ENCODE measurements at regions not wholly inside any gene's neighbourhood (a gene's known extent, or its start where the extent isn't known, plus 50 kb on each side); places are given as distances from the start of the nearest gene placed in this dataset.
A peak's percentile ranks its signal among the peaks of the same experiment; 100 is the strongest.
"Not testable (repeated sequence)": the region's sequence is repeated elsewhere in the genome, so short reads cannot be mapped to it uniquely, and the experiment has no call there.

DNA sequence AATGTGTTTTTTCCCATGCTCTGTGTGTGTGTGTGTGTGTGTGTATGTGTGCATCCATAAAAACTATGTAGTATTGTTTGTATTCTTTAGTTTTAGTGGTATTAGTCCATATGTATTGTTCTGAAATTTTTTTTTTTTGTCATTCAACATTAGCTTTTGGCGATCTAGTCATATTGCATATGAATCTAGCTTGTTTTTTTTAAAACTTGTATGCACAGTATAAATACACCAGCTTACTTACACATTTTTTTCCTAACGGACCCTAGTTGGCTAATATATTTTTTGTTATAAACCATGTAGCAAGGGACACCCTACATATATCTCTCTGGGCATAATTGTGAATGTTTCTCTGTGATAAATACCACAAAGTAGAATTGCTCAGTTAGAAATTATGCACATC lies 359.7 kb downstream of the SRGAP2C start:
- ChIA-PET POLR2A (no interaction called here), CTCF (no interaction called here)
- in situ Hi-C loops (cut with HindIII; ENCODE audit: low pct_unique_long_range_greater_than_20kb, low sequenced_read_pairs) = no loop called here
- Histone ChIP-seq H3K4me3 (ENCODE audit: low read depth in 2 of 2, low read length in 2 of 2) (no peak overlapping the region), H3K27me3 (ENCODE audit: control insufficient read depth, insufficient read depth, low read length) (peaks cover 3% of the 10 kb centered on the region; the same call in 1 of the 2 replicates), H3K36me3 (ENCODE audit: control insufficient read depth, insufficient read depth, low read length) (no peaks in the 10 kb centered on the region), H3K9me3 (ENCODE audit: control insufficient read depth, insufficient read depth, low read depth, low read length) (no peaks in the 10 kb centered on the region), H3K27ac (ENCODE audit: low read length) (no peak overlapping the region), H3K4me1 (ENCODE audit: control insufficient read depth, insufficient read depth, low read length) (peaks cover 3% of the 10 kb centered on the region)
- no TSS peak for BruUV-seq (replicated peaks)
- DNase-seq (ENCODE audit: low read depth, low spot score) (no peak), ATAC-seq (no peak)
- intact Hi-C loops (cut with micrococcal nuclease; ENCODE audit: unreplicated experiment) = loop anchor here (10.0 kb wide), 1 partner anchor 60 kb away; no protein-coding TSS in a partner anchor
- TF ChIP-seq, protein P1, sequence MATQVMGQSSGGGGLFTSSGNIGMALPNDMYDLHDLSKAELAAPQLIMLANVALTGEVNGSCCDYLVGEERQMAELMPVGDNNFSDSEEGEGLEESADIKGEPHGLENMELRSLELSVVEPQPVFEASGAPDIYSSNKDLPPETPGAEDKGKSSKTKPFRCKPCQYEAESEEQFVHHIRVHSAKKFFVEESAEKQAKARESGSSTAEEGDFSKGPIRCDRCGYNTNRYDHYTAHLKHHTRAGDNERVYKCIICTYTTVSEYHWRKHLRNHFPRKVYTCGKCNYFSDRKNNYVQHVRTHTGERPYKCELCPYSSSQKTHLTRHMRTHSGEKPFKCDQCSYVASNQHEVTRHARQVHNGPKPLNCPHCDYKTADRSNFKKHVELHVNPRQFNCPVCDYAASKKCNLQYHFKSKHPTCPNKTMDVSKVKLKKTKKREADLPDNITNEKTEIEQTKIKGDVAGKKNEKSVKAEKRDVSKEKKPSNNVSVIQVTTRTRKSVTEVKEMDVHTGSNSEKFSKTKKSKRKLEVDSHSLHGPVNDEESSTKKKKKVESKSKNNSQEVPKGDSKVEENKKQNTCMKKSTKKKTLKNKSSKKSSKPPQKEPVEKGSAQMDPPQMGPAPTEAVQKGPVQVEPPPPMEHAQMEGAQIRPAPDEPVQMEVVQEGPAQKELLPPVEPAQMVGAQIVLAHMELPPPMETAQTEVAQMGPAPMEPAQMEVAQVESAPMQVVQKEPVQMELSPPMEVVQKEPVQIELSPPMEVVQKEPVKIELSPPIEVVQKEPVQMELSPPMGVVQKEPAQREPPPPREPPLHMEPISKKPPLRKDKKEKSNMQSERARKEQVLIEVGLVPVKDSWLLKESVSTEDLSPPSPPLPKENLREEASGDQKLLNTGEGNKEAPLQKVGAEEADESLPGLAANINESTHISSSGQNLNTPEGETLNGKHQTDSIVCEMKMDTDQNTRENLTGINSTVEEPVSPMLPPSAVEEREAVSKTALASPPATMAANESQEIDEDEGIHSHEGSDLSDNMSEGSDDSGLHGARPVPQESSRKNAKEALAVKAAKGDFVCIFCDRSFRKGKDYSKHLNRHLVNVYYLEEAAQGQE (IDR thresholded peaks at IDR 0.05; ENCODE audit: insufficient read depth in 1 of 2, low read depth in 2 of 2, low read length in 1 of 2) = no peak
- no peak for TF ChIP-seq POLR2AphosphoS5 (IDR thresholded peaks at IDR 0.05; ENCODE audit: low read depth, low read length)
- TF ChIP-seq, protein P2, sequence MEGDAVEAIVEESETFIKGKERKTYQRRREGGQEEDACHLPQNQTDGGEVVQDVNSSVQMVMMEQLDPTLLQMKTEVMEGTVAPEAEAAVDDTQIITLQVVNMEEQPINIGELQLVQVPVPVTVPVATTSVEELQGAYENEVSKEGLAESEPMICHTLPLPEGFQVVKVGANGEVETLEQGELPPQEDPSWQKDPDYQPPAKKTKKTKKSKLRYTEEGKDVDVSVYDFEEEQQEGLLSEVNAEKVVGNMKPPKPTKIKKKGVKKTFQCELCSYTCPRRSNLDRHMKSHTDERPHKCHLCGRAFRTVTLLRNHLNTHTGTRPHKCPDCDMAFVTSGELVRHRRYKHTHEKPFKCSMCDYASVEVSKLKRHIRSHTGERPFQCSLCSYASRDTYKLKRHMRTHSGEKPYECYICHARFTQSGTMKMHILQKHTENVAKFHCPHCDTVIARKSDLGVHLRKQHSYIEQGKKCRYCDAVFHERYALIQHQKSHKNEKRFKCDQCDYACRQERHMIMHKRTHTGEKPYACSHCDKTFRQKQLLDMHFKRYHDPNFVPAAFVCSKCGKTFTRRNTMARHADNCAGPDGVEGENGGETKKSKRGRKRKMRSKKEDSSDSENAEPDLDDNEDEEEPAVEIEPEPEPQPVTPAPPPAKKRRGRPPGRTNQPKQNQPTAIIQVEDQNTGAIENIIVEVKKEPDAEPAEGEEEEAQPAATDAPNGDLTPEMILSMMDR (IDR thresholded peaks at IDR 0.05) = no peak
- no peak for TF ChIP-seq SIN3A (IDR thresholded peaks at IDR 0.05; ENCODE audit: borderline replicate concordance, insufficient read depth, low read depth, low read length)
- TF ChIP-seq TCF7L2 (IDR thresholded peaks at IDR 0.05; ENCODE audit: low read depth, low read length) = no peak

DNA sequence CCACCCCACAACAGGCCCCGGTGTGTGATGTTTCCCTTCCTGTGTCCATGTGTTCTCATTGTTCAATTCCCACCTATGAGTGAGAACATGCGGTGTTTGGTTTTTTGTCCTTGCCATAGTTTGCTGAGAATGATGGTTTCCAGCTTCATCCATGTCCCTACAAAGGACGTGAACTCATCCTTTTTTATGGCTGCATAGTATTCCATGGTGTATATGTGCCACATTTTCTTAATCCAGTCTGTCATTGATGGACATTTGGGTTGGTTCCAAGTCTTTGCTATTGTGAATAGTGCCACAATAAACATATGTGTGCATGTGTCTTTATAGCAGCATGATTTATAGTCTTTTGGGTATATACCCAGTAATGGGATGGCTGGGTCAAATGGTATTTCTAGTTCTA lies 361.1 kb downstream of the SRGAP2C start:
- H3K27ac ChIP-seq (ENCODE audit: low read length); POLR2A ChIA-PET; in situ Hi-C loops (cut with HindIII; ENCODE audit: low pct_unique_long_range_greater_than_20kb, low sequenced_read_pairs); H3K4me3 ChIP-seq (ENCODE audit: low read depth in 2 of 2, low read length in 2 of 2); H3K36me3 ChIP-seq (ENCODE audit: control insufficient read depth, insufficient read depth, low read length); CTCF ChIA-PET; H3K9me3 ChIP-seq (ENCODE audit: control insufficient read depth, insufficient read depth, low read depth, low read length); DNase-seq (ENCODE audit: low read depth, low spot score); ATAC-seq; BruUV-seq (replicated peaks); H3K4me1 ChIP-seq (ENCODE audit: control insufficient read depth, insufficient read depth, low read length); H3K27me3 ChIP-seq (ENCODE audit: control insufficient read depth, insufficient read depth, low read length): not testable (repeated sequence)
- intact Hi-C loops (cut with micrococcal nuclease; ENCODE audit: unreplicated experiment) = loop anchor here (10.0 kb wide), 1 partner anchor 61 kb away; no protein-coding TSS in a partner anchor

DNA sequence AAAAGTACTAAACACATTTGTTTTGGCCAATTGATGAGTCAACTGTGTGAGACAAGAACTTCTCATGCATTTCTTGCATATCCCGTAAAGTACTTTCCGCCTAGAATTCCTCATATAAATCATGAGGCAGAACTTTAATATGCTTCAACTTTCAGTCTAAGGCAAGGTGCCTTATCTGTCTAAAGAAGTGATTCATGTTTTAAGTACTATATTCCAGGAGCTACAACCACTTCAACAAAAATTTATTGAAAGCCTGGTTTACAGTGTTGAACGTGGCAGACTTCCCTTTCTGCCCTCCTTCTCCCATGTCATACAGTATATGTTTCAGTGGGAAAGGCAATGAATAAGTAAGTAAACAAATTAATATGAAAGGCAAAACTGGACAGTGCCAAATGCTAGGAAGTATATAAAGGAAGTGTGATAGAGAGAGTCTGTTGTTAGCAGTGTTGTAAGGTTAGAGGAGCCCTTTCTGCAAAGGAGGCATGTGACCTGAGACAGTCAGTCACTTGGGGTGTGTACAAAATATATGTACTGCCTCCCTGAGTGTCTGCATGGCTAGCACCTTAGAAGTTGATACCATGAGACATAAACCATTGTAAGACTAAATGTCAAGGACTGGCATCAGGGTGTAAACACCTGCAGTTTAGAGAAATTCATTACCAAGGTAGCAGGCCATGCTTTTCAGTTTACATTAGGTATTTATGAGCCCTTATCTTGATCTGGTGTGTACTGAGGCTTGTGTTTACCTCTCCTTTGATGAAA lies 362.2 kb downstream of the SRGAP2C start:
- BruUV-seq (replicated peaks) = no TSS peak
- Histone ChIP-seq H3K4me1 (ENCODE audit: control insufficient read depth, insufficient read depth, low read length) (peaks cover 3% of the 10 kb centered on the region), H3K4me3 (ENCODE audit: low read depth in 2 of 2, low read length in 2 of 2) (no peak overlapping the region), H3K9me3 (ENCODE audit: control insufficient read depth, insufficient read depth, low read depth, low read length) (no peaks in the 10 kb centered on the region), H3K27me3 (ENCODE audit: control insufficient read depth, insufficient read depth, low read length) (peaks cover 3% of the 10 kb centered on the region; the same call in 1 of the 2 replicates), H3K27ac (ENCODE audit: low read length) (no peak overlapping the region), H3K36me3 (ENCODE audit: control insufficient read depth, insufficient read depth, low read length) (no peaks in the 10 kb centered on the region)
- POLR2A ChIA-PET = no interaction called here
- in situ Hi-C loops (cut with HindIII; ENCODE audit: low pct_unique_long_range_greater_than_20kb, low sequenced_read_pairs) (no loop called here), intact Hi-C loops (cut with micrococcal nuclease; ENCODE audit: unreplicated experiment) (loop anchor here (10.0 kb wide), 1 partner anchor 62 kb away; no protein-coding TSS in a partner anchor)
- 0 out of 2 replicates have a peak, but pooled peaks have one; percentile 26 for ATAC-seq
- peak; percentile 10 for DNase-seq (ENCODE audit: low read depth, low spot score)
- TF ChIP-seq, protein P1 (IDR thresholded peaks at IDR 0.05; ENCODE audit: insufficient read depth in 1 of 2, low read depth in 2 of 2, low read length in 1 of 2) = no peak
- no peak for TF ChIP-seq POLR2AphosphoS5 (IDR thresholded peaks at IDR 0.05; ENCODE audit: low read depth, low read length)
- TF ChIP-seq SIN3A (IDR thresholded peaks at IDR 0.05; ENCODE audit: borderline replicate concordance, insufficient read depth, low read depth, low read length) = no peak
- TF ChIP-seq, protein P2 (IDR thresholded peaks at IDR 0.05) = no peak
- TF ChIP-seq TCF7L2 (IDR thresholded peaks at IDR 0.05; ENCODE audit: low read depth, low read length) = no peak
- CTCF ChIA-PET = no interaction called here

All from Panc1 (cell line).